ENCODE measurements at regions not wholly inside any gene's neighbourhood (a gene's known extent, or its start where the extent isn't known, plus 50 kb on each side); places are given as distances from the start of the nearest gene placed in this dataset.

DNA sequence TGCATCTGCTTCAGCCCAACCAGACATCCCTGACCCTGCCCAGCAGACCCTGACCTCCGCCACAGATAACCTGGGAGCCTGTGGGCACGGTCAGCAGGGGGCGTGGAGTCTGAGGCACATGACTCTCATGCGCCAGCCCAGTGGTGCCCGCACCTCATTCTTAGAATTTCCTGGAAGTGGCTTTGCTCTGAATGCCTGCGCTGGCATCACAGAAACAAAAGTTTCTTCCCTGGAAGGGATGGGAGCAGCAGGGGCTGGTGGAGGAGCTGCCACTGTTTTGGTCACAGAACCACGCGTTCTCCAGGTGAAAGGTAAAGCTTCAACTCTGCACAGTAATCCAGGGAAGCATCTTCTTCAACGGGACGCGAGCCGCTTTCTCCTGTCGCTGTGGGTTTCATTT is 67.9 kb upstream of the DUSP22 start:
- TF ChIP-seq, protein P1, sequence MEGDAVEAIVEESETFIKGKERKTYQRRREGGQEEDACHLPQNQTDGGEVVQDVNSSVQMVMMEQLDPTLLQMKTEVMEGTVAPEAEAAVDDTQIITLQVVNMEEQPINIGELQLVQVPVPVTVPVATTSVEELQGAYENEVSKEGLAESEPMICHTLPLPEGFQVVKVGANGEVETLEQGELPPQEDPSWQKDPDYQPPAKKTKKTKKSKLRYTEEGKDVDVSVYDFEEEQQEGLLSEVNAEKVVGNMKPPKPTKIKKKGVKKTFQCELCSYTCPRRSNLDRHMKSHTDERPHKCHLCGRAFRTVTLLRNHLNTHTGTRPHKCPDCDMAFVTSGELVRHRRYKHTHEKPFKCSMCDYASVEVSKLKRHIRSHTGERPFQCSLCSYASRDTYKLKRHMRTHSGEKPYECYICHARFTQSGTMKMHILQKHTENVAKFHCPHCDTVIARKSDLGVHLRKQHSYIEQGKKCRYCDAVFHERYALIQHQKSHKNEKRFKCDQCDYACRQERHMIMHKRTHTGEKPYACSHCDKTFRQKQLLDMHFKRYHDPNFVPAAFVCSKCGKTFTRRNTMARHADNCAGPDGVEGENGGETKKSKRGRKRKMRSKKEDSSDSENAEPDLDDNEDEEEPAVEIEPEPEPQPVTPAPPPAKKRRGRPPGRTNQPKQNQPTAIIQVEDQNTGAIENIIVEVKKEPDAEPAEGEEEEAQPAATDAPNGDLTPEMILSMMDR (IDR thresholded peaks at IDR 0.05; ENCODE audit: low read length) = no peak
- TF ChIP-seq EZH2 (IDR thresholded peaks at IDR 0.05; ENCODE audit: borderline replicate concordance, low read length) = no peak

Measured in OCI-LY1 (cell line).